ENCODE measurements at regions not wholly inside any gene's neighbourhood (a gene's known extent, or its start where the extent isn't known, plus 50 kb on each side); places are given as distances from the start of the nearest gene placed in this dataset.

GRCh38 chr7:67535241-67535989, 538.8 kb downstream of the TYW1 start:
- TF ChIP-seq CTCF (IDR thresholded peaks at IDR 0.05), result no peak
- TF ChIP-seq POLR2A (IDR thresholded peaks at IDR 0.05), result no peak
